Neutrophil (primary cell): ENCODE measurements at regions not wholly inside any gene's neighbourhood (a gene's known extent, or its start where the extent isn't known, plus 50 kb on each side); places are given as distances from the start of the nearest gene placed in this dataset.

Experiments used
- H3K27ac ChIP-seq: fragments of 200-600 bp; sonication (generic); 2 replicates; pipeline ENCODE4 v1.5.1; 2016; ENCODE audit warnings: mild to moderate bottlenecking, moderate library complexity
- H3K27me3 ChIP-seq: fragments of 200-600 bp; sonication (generic); 2 replicates; pipeline ENCODE4 v1.6.0; 2016; ENCODE audit warnings: mild to moderate bottlenecking
- H3K36me3 ChIP-seq: fragments of 200-600 bp; sonication (generic); 2 replicates; pipeline ENCODE4 v1.5.1; 2017
- H3K4me1 ChIP-seq, 2 experiments: fragments of 200-600 bp in 1 of 2; sonication (generic) in 1 of 2; 1 replicate in 1 of 2; 2 replicates in 1 of 2; pipeline versions ENCODE4 v1.5.1 to v1.6.1; 2013 to 2016; ENCODE audit warnings: low read depth in 1 of 2, low read length in 1 of 2, mild to moderate bottlenecking in 1 of 2, moderate library complexity in 1 of 2; ENCODE audit not compliant: control insufficient read depth in 1 of 2, insufficient read depth in 1 of 2
- H3K4me3 ChIP-seq, 2 experiments: fragments of 200-600 bp in 1 of 2; sonication (generic) in 1 of 2; 1 replicate in 1 of 2; 2 replicates in 1 of 2; pipeline ENCODE4 v1.5.1; 2013 to 2016; ENCODE audit warnings: low read depth in 1 of 2, low read length in 1 of 2, mild to moderate bottlenecking in 1 of 2, moderate library complexity in 1 of 2
- H3K9me3 ChIP-seq: fragments of 200-600 bp; sonication (generic); 2 replicates; pipeline ENCODE4 v1.5.1; 2016
- CTCF ChIP-seq: fragments of 200-600 bp; sonication (generic); IDR thresholded peaks from 2 replicates; pipeline ENCODE4 v1.5.1; 2016; ENCODE audit warnings: antibody characterized with exemption

GRCh38 chr13:107250628-107251027 is 682.7 kb upstream of the ARGLU1 start:
- Histone ChIP-seq H3K4me3 (no peak overlapping the region), H3K4me1 (no peaks in the 10 kb centered on the region), H3K27ac (no peak overlapping the region), H3K9me3 (no peaks in the 10 kb centered on the region), H3K36me3 (no peaks in the 10 kb centered on the region), H3K27me3 (no peaks in the 10 kb centered on the region)
- TF ChIP-seq CTCF, result no peak

GRCh38 chr13:107244241-107244640 is 676.3 kb upstream of the ARGLU1 start:
- Histone ChIP-seq H3K9me3 (no peaks in the 10 kb centered on the region), H3K4me1 (no peaks in the 10 kb centered on the region), H3K36me3 (no peaks in the 10 kb centered on the region), H3K4me3 (no peak overlapping the region), H3K27me3 (no peaks in the 10 kb centered on the region), H3K27ac (no peak overlapping the region)
- no peak for TF ChIP-seq CTCF

GRCh38 chr13:107242138-107242537 is 674.2 kb upstream of the ARGLU1 start:
- no peak overlapping the region for H3K4me3 ChIP-seq
- H3K4me1 ChIP-seq, result no peaks in the 10 kb centered on the region
- no peaks in the 10 kb centered on the region for H3K36me3 ChIP-seq
- H3K27me3 ChIP-seq, result no peaks in the 10 kb centered on the region
- no peak for TF ChIP-seq CTCF
- no peak overlapping the region for H3K27ac ChIP-seq
- no peaks in the 10 kb centered on the region for H3K9me3 ChIP-seq

- Histone ChIP-seq H3K27ac (no peak overlapping the region), H3K27me3 (no peaks in the 10 kb centered on the region), H3K4me1 (no peaks in the 10 kb centered on the region), H3K4me3 (no peak overlapping the region), H3K9me3 (no peaks in the 10 kb centered on the region), H3K36me3 (no peaks in the 10 kb centered on the region)
- TF ChIP-seq CTCF, result no peak
Measured at GRCh38 chr13:107241381-107241780, 673.4 kb upstream of the ARGLU1 start.

- no peaks in the 10 kb centered on the region for H3K9me3 ChIP-seq
Measured at GRCh38 chr13:107239213-107239612, 671.3 kb upstream of the ARGLU1 start.

More at GRCh38 chr13:107239213-107239612, 671.3 kb upstream of the ARGLU1 start:
- no peak for TF ChIP-seq CTCF
- Histone ChIP-seq H3K27me3 (no peaks in the 10 kb centered on the region), H3K36me3 (no peaks in the 10 kb centered on the region), H3K4me1 (no peaks in the 10 kb centered on the region), H3K4me3 (no peak overlapping the region), H3K27ac (no peak overlapping the region)
